ENCODE measurements at regions not wholly inside any gene's neighbourhood (a gene's known extent, or its start where the extent isn't known, plus 50 kb on each side); places are given as distances from the start of the nearest gene placed in this dataset.
"Not testable (repeated sequence)": the region's sequence is repeated elsewhere in the genome, so short reads cannot be mapped to it uniquely, and the experiment has no call there.

DNA sequence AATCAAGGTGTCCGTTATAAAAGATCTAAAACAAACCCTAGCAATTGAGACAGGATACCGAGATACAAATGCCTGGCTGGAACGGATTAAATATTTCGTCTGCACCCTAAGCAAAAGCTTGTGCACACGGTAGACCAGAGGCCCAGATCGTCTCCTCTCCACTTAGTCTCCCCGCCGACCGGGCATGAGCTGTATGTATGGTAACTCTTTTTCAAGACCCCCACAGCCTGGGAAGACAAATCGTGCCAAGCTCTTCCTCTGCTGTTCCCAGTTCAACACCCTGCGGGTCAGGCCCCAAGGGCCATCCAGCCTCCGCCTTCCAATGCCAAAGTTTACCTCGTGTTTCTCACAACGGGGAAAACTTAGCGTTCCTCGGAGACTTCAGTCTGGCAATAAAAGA, 285.7 kb upstream of the GALNT17 start:
- DNase-seq (ENCODE audit: low spot score), result no peak

DNA sequence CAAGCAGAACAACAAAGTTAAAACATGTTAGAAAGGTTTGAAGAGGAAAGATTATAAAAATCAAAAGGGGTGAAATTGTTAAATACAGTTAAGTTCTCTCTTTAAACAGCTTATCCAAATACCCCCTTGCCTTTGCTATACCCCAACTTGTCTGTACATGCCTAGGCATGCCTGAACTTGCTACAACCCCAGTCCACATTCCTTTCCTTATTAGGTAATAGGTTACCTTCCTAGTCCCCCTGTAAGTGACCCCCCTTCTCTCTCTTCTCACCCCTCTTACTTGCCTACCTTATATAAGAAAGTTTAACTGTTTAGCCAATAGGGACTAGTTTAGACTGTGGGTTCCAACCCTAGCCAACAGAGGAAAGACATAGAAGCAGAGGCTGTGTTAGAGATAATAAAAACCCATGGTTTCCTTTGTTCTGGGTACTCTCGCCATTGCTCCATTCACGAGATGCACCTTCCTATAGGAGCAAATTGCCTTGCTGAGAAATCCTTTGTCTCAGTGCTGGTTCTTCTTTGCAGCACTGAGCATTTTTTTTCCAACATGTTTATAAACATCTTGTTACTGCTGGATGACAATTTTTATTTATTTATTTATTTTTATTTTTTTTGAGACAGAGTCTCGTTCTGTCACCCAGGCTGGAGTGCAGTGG, 282.2 kb upstream of the GALNT17 start:
- DNase-seq (ENCODE audit: low spot score), result no peak

DNA sequence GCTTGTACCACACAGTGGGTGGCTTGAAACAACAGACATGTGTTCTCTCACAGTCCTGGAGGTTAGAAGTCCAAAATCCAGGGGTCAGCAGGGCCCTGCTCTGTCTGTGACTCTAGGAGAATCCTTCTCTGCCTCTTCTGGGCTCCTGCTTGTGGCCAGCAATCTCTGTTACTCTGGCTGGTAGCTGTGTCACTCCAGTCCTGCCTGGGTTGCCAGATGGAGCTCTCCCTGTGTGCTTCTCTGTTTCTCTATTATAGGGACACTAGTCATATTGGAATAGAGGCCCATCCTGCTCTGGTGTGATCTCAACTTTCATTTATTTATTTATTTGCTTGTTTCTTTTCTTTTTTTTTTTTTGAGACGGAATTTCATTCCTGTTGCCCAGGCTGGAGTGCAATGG, 276.6 kb upstream of the GALNT17 start:
- no peak for DNase-seq (ENCODE audit: low spot score)

DNA sequence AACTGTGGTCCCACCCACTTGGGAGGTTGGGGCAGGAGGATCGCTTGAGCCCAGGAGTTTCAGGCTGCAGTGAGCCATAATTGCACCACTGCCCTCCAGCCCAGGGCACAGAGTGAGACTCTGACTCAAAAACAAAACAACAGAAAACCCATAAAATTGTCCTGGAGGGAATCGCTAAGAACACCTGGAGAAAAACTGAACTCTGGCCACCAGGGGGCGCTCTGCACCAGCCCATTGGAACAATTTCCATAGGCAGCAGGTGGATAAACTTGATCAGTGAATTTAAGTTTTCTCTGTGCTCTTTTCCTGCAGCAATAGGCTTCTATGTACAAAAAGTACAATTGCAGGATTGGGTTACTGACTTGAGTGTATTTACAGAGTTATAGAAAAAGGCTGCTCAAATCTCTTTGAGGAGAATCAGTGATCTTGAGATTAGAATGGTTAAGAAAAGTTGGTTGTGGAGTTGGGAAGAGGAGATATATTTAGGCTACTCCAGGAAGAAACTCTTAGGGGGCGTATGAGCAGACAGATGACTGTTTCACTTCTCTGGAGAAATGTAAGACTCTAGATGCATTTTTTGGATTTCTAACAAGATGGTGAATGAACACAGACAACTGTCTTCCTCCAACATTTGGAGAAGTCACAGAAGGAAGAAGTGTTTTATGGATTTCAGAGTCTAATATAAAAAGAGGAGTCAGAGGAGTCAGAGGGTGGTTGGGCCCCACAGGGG, 274.9 kb upstream of the GALNT17 start:
- peak; percentile 25 for DNase-seq (ENCODE audit: low spot score)

DNA sequence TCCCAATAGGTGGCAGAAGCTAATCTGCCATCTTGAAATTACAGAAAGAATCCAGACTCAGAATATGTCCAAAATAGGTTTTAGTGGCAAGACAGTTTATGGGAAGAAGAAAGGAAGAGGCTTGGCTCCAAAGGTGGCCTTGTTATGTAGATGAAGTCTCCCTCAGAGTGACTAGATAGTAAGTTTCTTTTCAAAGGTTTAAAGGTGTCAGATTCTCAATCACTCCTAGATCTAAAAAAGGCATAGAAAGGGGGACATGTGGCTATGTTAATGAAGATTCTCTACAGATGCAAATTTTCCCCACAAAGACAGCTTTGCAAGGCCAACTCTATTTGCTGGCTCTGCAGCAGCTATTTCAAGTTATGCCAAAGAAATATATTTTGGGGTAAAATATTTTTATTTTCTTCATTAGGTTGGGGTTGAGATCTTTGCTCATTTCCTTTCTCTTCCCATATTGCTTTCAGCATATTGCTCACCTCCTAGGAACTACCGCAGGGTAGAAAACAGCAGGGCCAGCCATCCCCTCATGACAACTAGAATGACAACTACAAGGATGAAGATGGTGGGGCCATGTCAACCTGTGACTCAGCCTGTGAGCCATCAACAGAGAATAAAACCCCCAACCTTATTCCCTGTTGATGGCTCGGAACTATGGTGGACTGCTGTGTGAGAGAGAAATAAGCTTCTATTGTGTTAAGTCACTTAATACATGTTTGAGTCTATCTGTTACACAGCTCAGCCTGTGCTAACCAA, 274.0 kb upstream of the GALNT17 start:
- no peak for DNase-seq (ENCODE audit: low spot score)

DNA sequence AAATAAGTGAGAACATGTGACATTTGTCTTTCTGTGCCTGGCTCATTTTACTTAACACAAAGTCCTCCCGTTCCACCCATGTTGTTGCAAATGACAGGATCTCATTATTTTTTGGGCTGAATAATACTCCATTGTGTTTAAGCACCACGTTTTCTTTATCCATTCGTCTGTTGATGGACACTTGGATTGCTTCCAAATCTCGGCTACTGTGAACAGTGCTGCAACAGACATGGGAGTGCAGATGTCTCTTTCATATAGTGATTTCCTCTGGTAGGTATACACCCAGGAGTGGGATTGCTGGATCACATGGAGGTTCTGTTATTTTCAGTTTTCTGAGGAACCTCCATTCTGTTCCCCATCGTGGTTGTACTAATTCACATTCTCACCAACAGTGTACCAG, 264.4 kb upstream of the GALNT17 start:
- no peak for DNase-seq (ENCODE audit: low spot score)

DNA sequence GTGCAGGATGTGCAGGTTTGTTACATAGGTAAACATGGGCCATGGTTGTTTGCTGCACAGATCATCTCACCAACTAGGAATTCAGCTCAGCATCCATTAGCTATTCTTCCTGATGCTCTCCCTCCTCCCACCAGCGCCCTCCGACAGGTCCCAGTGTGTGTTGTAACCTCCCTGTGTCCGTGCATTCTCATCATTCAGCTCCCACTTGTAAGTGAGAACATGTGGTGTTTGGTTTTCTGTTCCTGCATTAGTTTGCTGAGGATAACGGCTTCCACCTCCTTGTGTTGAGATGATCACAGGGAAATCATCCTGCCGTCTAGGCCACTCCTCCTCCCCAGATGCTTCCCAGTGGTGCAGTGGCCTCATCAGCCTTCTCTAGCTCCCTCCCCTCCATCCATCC, 261.6 kb upstream of the GALNT17 start:
- DNase-seq (ENCODE audit: low spot score), result no peak

DNA sequence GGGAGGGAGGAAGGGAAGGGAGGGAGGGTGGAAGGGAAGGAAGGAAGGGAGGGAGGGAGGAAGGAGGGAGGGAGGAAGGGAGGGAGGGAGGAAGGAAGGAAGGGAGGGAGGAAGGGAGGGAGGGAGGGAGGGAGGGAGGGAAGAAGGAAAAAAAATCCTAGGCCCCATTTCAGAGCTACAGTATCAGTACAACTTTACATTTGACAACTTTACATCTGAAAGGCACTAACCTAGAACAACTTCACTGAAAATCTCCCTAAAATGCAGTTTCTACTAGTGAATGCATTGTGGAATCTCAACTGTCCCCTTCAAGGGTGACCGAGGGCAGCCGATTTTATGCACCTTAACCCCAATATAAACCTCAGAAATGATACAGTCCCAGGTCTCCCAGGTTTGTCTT, 259.8 kb upstream of the GALNT17 start:
- no peak for DNase-seq (ENCODE audit: low spot score)

DNA sequence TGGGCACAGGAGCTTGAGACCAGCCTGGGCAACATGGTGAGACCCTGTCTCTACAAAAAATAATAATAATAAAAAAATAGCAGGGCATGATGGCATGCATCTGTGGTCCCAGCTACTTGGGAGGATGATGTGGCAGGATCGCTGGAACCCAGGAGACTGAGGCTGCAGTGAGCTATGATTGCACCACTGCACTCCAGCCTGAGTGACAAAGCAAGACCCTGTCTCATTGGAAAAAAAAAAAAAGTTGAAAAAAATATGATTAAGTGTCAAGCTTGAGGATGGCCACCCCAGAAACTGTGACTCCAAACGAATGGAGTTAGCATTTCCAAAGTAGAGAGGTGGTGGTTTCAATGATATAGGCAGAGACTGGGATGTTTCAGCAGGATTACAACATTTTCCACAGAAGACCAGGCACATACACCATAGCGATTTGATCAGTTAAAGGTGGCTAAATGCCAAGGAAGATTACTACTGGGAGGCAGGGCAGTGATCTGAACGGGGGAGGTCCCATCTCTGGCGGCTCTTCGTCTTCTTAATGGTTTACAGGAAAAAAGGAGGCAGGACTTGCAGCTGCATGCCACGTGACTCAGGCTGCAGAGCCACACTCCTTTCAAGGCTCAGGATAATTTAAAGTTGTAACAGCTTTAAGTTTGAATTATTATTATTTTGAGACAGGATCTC, 250.6 kb upstream of the GALNT17 start:
- no peak for DNase-seq (ENCODE audit: low spot score)

DNA sequence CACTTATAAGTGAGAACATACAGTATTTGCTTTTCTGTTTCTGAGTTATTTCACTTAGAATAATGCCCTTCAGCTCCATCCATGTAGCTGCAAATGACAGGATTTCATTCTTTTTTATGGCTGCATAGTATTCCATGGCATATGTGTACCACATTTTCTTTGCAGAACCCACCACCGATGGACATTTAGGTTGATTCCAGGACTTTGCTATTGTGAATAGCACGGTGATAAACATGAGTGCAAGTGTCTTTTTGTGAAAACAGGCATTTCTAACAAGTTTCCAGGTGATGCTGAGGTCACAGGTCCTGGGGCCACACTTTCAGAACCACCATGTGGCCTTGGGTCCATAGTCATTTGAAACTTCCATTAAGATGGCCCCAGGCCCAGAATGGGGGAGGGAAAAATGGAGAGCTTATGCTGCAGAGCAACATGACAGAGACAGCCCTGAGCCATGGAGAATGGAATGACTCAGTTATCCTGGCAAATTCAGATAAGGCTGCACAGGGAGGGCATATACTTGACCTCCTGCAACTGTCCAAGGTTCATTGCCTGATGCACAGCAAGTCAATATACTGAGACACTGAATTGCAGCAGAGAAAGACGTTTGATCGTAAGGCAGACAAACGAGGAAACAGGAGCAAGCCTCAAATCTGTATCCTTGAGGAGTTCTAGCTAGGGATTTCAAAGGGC, 248.0 kb upstream of the GALNT17 start:
- no peak for DNase-seq (ENCODE audit: low spot score)

DNA sequence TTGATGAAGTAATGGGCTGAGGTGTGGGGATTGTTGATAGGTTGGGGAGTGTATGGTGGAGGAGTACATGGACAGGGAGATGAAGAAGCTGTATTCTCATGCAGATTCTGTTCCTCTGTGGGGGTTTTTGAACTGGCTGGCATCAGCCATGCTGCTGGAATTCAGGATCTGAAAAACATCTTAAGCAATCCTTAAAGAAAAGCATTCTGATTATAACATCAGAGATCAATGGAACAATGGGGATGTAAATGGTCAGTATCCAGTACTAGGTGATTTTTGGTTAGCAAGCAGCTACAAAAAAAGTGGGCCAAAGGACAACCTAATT, 247.5 kb upstream of the GALNT17 start:
- no peak for DNase-seq (ENCODE audit: low spot score)

DNA sequence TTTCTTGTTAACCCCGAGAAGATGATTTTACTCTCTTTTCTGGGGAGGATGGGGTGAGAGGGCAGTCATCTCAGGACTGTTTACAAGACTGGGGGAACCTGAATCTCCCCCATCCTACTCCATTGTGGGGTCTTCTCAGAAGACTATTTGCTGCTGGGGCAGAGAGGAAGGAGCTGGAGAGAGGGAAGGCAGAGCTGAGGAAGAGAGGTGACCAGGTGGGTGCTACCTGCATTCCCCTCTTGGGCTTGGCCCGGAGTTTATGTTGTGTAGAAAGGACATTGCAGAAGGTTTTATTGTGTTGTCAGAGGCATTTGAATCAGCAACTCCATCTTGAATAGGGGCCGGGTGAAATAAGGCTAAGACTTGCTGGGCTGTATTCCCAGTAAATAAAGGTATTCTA, 247.1 kb upstream of the GALNT17 start:
- no peak for DNase-seq (ENCODE audit: low spot score)

DNA sequence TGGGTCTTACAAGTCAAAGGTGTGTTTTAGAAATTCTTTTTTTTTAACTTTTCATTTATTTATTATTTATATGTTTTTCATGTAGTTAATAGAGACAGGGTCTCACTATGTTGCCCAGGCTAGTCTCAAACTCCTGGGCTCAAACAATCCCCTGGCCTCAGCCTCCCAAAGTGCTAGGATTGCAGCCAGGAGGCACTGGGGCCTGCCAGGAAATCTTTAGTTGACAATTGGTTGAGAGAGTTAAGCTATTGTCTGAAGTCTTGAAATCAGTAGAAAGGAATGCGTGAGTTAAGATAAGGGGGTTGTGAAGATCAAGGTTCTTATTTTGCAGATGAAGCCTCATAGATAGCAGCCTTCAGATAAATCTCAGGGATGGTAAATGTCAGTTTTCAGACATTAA, 245.4 kb upstream of the GALNT17 start:
- DNase-seq (ENCODE audit: low spot score), result no peak

DNA sequence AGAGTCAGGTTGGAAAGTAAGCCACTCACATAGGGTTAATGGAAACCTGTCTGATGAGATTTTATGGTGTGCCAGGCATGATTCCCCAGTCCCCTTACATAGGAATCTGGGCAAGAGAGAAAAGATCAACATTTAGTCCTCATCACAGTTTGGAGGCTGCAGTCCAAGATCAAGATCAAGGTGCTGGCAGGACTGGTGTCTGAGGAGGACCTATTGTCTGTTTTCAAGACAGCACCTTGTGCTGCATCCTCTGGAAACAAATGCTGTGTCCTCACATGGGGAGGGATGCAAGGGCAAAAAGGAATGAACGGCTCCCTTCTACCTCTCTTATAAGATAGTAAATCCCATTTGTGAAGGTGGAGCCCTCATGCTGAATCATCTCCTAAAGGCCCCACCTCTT, 244.8 kb upstream of the GALNT17 start:
- no peak for DNase-seq (ENCODE audit: low spot score)

DNA sequence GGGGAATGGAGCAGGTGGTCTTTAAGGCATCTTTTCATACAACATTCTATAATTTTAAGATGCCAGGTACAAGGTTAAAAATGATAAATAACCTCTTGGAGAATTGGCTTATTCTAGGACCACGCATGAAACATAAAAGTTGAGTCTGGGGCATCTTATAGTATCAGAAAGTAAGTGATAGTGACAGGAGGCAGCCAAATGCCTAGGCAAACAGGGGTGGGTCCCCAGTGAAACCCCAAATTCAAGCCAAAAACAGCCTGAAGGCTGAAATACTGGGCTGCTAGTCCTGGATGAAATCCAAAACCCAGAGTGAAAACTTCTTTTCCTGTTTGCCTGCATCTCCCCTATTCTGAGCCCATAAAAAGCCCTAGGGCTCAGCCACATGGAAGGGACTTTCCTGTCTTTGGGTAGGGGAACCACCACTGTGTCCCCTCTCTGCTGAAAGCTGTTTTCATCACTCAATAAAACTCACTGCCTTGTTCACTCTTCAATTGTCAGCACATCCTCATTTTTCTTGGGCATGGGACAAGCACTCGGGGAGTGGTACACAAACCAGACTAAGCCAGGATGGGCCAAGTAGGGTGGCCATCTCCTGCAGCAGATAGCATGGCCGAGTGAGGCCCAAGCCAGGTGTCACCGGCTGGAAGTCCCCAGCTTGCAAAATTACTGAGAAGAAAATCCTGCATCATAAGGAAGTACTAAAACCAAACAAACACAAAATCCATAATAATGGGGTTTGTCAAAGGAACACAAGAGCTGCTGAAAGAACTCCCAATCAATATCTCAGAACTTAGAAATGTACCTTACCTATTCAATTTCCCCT, 241.6 kb upstream of the GALNT17 start:
- DNase-seq (ENCODE audit: low spot score), result no peak

DNA sequence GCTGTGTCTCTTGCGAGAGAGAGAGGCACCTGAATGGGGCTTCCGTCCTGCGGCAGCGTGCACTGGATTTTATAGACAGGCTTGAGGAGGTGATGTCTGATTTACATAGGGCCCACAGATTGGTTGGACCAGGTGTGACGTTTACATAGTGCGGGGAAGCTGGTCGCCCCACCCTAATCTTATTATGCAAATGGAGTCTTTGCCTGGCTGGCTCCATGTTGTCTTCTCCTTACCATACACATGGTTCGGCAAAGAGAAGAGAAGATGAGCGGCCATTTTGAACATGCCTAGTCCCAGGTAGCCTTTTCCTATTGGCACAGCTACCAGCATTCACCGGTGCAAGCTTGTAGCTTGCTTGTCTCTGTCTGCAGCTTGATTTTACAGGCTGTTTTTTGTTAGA, 238.5 kb upstream of the GALNT17 start:
- no peak for DNase-seq (ENCODE audit: low spot score)

DNA sequence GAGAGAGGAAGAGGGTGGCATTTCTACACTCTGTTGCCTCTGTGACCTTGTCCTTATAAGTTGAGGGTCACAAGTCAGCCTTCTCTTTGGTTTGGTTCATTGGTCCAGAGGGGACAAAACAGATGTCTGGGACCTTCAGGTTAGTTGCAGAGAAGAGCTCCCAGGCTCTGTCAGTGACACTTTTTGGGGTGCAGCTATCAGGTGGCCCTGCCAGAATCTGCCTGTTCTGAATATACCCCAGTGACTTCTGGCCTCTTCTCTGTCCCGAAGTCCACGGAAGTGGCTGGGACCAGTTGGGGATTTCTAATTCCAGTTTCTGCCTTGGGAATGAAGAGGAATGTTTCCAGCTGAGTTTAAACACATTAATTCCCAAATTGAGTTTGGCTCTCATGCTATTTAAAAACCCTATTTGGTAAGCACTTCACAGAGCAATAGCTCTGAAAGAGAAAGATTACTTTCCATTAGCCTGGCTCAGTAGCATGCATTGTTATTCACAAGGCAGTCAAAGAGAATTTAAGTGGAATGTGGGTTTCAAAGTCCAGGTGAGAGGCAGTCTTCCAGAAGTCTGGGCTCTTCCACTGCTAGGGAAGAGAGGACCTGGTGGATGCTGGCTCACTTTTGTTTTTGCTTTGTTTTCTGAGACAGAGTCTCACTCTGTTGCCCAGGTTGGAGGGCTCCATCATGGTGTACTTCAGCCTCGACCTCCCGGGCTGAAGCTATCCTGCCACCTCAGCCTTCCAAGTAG, 237.8 kb upstream of the GALNT17 start:
- DNase-seq (ENCODE audit: low spot score), result no peak

DNA sequence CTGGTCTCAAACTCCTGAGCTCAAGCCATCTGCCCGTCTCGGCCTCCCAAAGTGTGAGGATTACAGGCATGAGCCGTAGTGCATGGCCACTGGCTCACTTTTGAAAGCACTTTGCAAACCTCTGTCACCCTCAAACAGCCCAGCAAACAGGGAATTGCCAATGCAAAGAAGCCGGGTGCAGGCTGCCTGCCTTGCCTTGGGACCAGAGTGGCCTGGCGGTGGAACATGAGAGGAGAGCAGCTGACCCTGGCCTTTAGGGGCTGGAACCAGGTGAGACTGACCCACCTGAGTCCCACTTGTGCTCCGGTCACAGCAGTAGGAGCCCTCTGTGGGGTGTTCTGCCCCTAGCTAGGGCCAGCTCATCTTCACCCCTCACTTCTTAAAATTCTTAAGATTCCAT, 237.1 kb upstream of the GALNT17 start:
- DNase-seq (ENCODE audit: low spot score), result no peak

DNA sequence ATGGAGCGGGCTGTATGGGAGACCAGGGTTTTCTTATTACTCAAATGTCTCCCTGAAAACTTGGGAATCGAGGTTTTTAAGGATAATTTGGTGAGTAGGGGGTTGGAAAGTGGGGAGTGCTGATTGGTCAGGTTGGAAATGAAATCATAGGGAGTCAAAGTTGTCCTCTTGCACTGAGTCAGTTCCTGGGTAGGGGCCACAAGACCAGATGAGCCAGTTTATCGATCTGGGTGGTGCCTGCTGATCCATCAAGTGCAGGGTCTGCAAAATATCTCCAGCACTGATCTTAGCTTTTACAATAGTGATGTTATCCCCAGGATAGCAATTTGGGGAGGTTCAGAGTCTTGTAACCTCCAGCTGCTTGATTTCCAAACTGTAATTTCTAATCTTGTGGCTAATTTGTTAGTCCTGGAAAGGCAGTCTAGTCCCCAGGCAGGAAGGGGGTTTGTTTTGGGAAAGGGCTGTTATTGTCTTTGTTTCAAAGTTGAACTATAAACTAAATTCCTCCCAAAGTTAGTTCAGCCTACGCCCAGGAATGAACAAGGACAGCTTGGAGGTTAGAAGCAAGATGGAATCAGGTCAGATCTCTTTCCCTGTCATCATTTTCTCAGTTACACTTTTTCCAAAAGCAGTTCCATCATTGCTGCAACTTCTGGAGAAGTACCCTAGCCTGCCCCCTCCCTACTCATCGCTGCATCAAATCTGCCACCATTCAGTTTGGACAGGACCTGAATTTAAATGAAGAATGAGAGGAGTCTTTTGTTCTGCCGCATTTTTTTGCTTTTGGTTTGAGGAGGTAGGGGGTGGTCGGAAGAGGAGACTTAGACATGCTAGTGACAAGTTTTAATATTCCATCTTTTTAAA, 236.4 kb upstream of the GALNT17 start:
- DNase-seq (ENCODE audit: low spot score), result not testable (repeated sequence)
